GM12878 (cell line): ENCODE measurements at regions not wholly inside any gene's neighbourhood (a gene's known extent, or its start where the extent isn't known, plus 50 kb on each side); places are given as distances from the start of the nearest gene placed in this dataset.

ENCODE experiments used
- ATAC-seq: fragments of 200-7000 bp; cut with Tn5 transposase; 3 replicates; pipeline ENCODE4 v1.9.1; 2020; ENCODE audit warnings: mild to moderate bottlenecking, moderate library complexity
- BruUV-seq: library from RNA; stranded (reverse); fragments of 400-500 nt; replicated peaks from 2 replicates; lab custom pipeline; 2021; lab: Mats Ljungman, UMichigan
- CTCF ChIA-PET: fragments of 300-600 bp; sonication (Branson Sonifier 250); formaldehyde crosslinking; extraction: SDS; loops from one replicate; lab custom pipeline; 2021; ENCODE audit warnings: inconsistent platforms; lab: Yijun Ruan, JAX
- POLR2A ChIA-PET: fragments of 350-600 bp; formaldehyde crosslinking; extraction: SDS; loops from one replicate; lab custom pipeline; 2021; ENCODE audit warnings: inconsistent platforms; lab: Charles Lee
- RAD21 ChIA-PET: fragments of 300-600 bp; sonication (Branson Sonifier 250); formaldehyde crosslinking; loops from one replicate; lab custom pipeline; 2023; ENCODE audit warnings: antibody characterized with exemption; ENCODE audit not compliant: unreplicated experiment; lab: Charles Lee
- SMC1A ChIA-PET: fragments of 300-600 bp; sonication (Branson Sonifier 250); formaldehyde crosslinking; loops from one replicate; lab custom pipeline; 2023; ENCODE audit not compliant: unreplicated experiment, uncharacterized antibody; lab: Charles Lee
- DNase-seq: peaks from one replicate; pipeline ENCODE4 v3.0.0-alpha.2; 2011; ENCODE audit warnings: low read depth, low spot score
- FAIRE-seq: peaks from 3 replicates; lab custom pipeline; 2011; peaks lifted over from hg19 to GRCh38; lab: Jason Lieb, UNC
- H2AFZ ChIP-seq: 2 replicates; pipeline ENCODE4 v1.6.0; 2011; ENCODE audit warnings: low read depth, low read length, control low read depth; ENCODE audit not compliant: control insufficient read depth
- H3K27ac ChIP-seq: 2 replicates; pipeline ENCODE4 v1.5.1; 2011; ENCODE audit warnings: control low read depth; ENCODE audit not compliant: control insufficient read depth, insufficient read depth
- H3K27me3 ChIP-seq, 2 experiments: replicated peaks in 1 of 2; 2 replicates each; pipeline versions ENCODE4 v1.6.0 to v1.6.1; 2011; ENCODE audit warnings: low read length in 1 of 2; ENCODE audit not compliant: control insufficient read depth in 2 of 2, insufficient read depth in 2 of 2
- H3K36me3 ChIP-seq, 2 experiments: 2 replicates each; pipeline ENCODE4 v1.5.1; 2011; ENCODE audit warnings: low read length in 1 of 2; ENCODE audit not compliant: control insufficient read depth in 2 of 2, insufficient read depth in 2 of 2
- H3K4me1 ChIP-seq: 2 replicates; pipeline ENCODE4 v1.6.1; 2011; ENCODE audit warnings: mild to moderate bottlenecking, low read length, moderate library complexity, mixed read lengths; ENCODE audit not compliant: control insufficient read depth, insufficient read depth
- H3K4me2 ChIP-seq: 2 replicates; pipeline ENCODE4 v1.6.0; 2011; ENCODE audit warnings: control low read depth; ENCODE audit not compliant: control insufficient read depth, insufficient read depth
- H3K4me3 ChIP-seq: fragments of 200-600 bp; sonication (generic); 2 replicates; pipeline ENCODE4 v1.5.1; 2016
- H3K79me2 ChIP-seq: 2 replicates; pipeline ENCODE4 v1.6.0; 2011; ENCODE audit warnings: low read length; ENCODE audit not compliant: control insufficient read depth, insufficient read depth
- H3K9ac ChIP-seq: 2 replicates; pipeline ENCODE4 v1.8.0; 2011; ENCODE audit warnings: low read length, control low read depth, mixed read lengths; ENCODE audit not compliant: control insufficient read depth, insufficient read depth
- H3K9me3 ChIP-seq: replicated peaks from 3 replicates; pipeline ENCODE4 v1.5.1; 2011; ENCODE audit warnings: mild to moderate bottlenecking, low read length; ENCODE audit not compliant: control insufficient read depth, insufficient read depth
- H4K20me1 ChIP-seq: 2 replicates; pipeline ENCODE4 v1.6.0; 2011; ENCODE audit not compliant: control insufficient read depth, insufficient read depth
- CBX3 ChIP-seq: fragments of 200-600 bp; sonication (generic); IDR thresholded peaks from 2 replicates; pipeline ENCODE4 v1.6.1; 2016; ENCODE audit warnings: low read depth, borderline replicate concordance
- CREB1 ChIP-seq: IDR thresholded peaks from 2 replicates; pipeline ENCODE4 v1.6.1; 2012; ENCODE audit warnings: low read depth, mild to moderate bottlenecking, inconsistent platforms
- HSF1 ChIP-seq: fragments of 150-350 bp; IDR thresholded peaks from 2 replicates; pipeline ENCODE4 v1.6.1; 2014; ENCODE audit warnings: mild to moderate bottlenecking, low read depth, low read length
- IKZF1 ChIP-seq: fragments of 450-650 bp; conservative IDR thresholded peaks from 2 replicates; pipeline ENCODE4 v1.6.1; 2017; ENCODE audit warnings: antibody characterized with exemption, mild to moderate bottlenecking
- KDM1A ChIP-seq: fragments of 200-600 bp; sonication (generic); IDR thresholded peaks from 2 replicates; pipeline ENCODE4 v1.6.1; 2016; ENCODE audit warnings: borderline replicate concordance
- NKRF ChIP-seq: fragments of 450-650 bp; conservative IDR thresholded peaks from 2 replicates; pipeline ENCODE4 v1.6.1; 2017; ENCODE audit warnings: mild to moderate bottlenecking, moderate library complexity
- NR2C1 ChIP-seq: fragments of 450-650 bp; IDR thresholded peaks from 2 replicates; pipeline ENCODE4 v1.6.1; 2017; ENCODE audit warnings: antibody characterized with exemption, mild to moderate bottlenecking, moderate library complexity
- PRDM15 ChIP-seq: fragments of 450-650 bp; formaldehyde crosslinking; IDR thresholded peaks from 2 replicates; pipeline ENCODE4 v1.4.0; 2020; ENCODE audit warnings: mild to moderate bottlenecking, moderate library complexity
- RBBP5 ChIP-seq: fragments of 200-600 bp; sonication (generic); conservative IDR thresholded peaks from 2 replicates; pipeline ENCODE4 v1.6.1; 2016
- REST ChIP-seq: IDR thresholded peaks from 2 replicates; pipeline ENCODE4 v1.6.1; 2012; ENCODE audit warnings: mild to moderate bottlenecking, low read depth, low read length
- WGBS: methylation state at CpG from one replicate; pipeline ENCODE4 v1.1.6; 2016; ENCODE audit warnings: low lambda C conversion rate; ENCODE audit not compliant: insufficient replicate concordance, insufficient coverage; ENCODE audit errors: missing lambda C conversion rate; 5-methylcytosine and 5-hydroxymethylcytosine counted together
- in situ Hi-C: fragments of 300-500 bp; cut with MboI; formaldehyde crosslinking; loops from 9 replicates; pipeline ENCODE4 v1.14.3; 2018; ENCODE audit warnings: mixed read lengths
- intact Hi-C: fragments of 100-400 bp; cut with micrococcal nuclease; formaldehyde crosslinking; loops from one replicate; pipeline ENCODE4 v1.14.2; 2022; ENCODE audit not compliant: unreplicated experiment

- H3K27ac ChIP-seq, result no peak overlapping the region
- ATAC-seq (no peak), DNase-seq (no peak), FAIRE-seq (no peak)
- no peaks in the 10 kb centered on the region for H3K4me1 ChIP-seq
- H3K4me3 ChIP-seq, result no peak overlapping the region
- RAD21 ChIA-PET, result no interaction called here
- no peak overlapping the region for H3K4me2 ChIP-seq
- no peaks in the 10 kb centered on the region for H3K36me3 ChIP-seq
- in situ Hi-C loops, result no loop called here
- H3K9ac ChIP-seq, result no peak overlapping the region
- H4K20me1 ChIP-seq, result no peaks in the 10 kb centered on the region
- no TSS peak for BruUV-seq
- intact Hi-C loops, result no loop called here
- H3K79me2 ChIP-seq, result no peaks in the 10 kb centered on the region
- 53% methylated on average over 13 of the region's 13 CpGs for WGBS
- no peak for TF ChIP-seq REST
- no peak for TF ChIP-seq PRDM15
- TF ChIP-seq HSF1, result no peak
- TF ChIP-seq CBX3, result no peak
- TF ChIP-seq NR2C1, result no peak
- TF ChIP-seq NKRF, result no peak
- TF ChIP-seq KDM1A, result no peak
- no peak for TF ChIP-seq IKZF1
- no peak for TF ChIP-seq RBBP5
- no peak for TF ChIP-seq CREB1
- SMC1A ChIA-PET, result no interaction called here
- POLR2A ChIA-PET, result no interaction called here
- H3K27me3 ChIP-seq, result peaks cover 0 to 2% of the 10 kb centered on the region in 2 experiments; a peak in 1 of 4 replicates
- H3K9me3 ChIP-seq, result no peaks in the 10 kb centered on the region; the same call in 2 of the 3 replicates
- H2AFZ ChIP-seq, result no peak overlapping the region
- CTCF ChIA-PET, result no interaction called here
Observed at GRCh38 chr18:11533513-11533890, 75.9 kb upstream of the SLC35G4 start.
